ENCODE measurements at regions not wholly inside any gene's neighbourhood (a gene's known extent, or its start where the extent isn't known, plus 50 kb on each side); places are given as distances from the start of the nearest gene placed in this dataset.

DNA sequence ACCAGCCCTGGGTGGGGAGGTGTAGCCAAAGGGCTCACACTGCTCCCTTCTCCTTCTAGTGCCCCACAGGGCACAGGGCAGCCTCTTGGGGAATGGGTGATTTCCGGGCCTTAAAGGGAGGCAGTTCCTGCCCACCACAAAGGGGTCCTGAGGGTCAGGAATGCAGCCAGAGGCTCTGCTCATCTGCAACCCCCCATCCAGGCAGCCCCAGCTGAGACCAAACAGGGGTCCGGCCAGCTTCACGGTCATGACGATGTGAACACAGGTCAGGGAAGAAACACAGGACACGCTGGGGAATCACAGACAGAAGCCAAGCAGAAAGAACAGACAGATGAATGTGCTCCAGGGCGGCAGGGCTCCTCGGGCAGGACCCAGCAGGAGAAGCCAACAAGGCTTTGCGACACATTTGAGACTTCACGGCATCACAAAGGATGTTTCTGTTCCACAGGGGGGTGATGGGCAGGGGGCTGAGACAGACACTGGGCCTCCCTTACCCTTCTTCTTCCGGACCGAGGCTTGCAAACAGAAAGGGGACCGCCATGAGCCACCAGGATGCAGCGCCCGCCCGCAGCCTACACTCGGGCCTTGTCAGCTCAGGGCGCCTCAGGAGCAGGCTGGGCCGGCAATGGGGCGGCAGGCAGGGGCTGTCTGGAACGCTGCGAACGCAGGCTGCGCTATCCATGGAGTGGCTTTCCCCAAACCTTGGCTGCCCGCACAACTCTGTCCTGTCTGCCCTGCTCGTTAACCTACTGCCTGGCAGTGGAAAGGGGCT is 101.9 kb downstream of the CTTN start:
- Histone ChIP-seq H2AFZ (ENCODE audit: low read length) (no peak overlapping the region), H3K79me2 (ENCODE audit: insufficient read depth, low read length) (no peaks in the 10 kb centered on the region), H3K4ac (ENCODE audit: low read depth, low read length) (no peak overlapping the region), H3K14ac (ENCODE audit: insufficient read depth, low read length) (peak overlapping the region; percentile 11; the same call in 1 of the 2 replicates), H3K9me3 (ENCODE audit: control insufficient read depth, low read depth, low read length) (no peaks in the 10 kb centered on the region), H3K27me3 (ENCODE audit: insufficient read depth, low read length) (no peaks in the 10 kb centered on the region), H3K79me1 (ENCODE audit: insufficient read depth, low read depth, low read length, poor library complexity, severe bottlenecking) (no peaks in the 10 kb centered on the region), H4K91ac (ENCODE audit: insufficient read length, low read depth, low read length) (no peak overlapping the region), H2BK20ac (ENCODE audit: low read depth, low read length, poor library complexity, severe bottlenecking) (no peak overlapping the region), H2BK12ac (ENCODE audit: insufficient read length, low read depth, low read length) (no peak overlapping the region), H4K20me1 (ENCODE audit: control insufficient read depth, insufficient read depth, insufficient read length) (no peaks in the 10 kb centered on the region), H3K23ac (ENCODE audit: insufficient read length, low read depth, low read length) (no peak overlapping the region), H3K9ac (ENCODE audit: extremely low read depth, insufficient read length, low read length) (no peak overlapping the region), H4K8ac (replicated peaks; ENCODE audit: insufficient read length, low read depth, low read length) (no peak overlapping the region), H3K23me2 (ENCODE audit: insufficient read length, low read depth, low read length, poor library complexity, severe bottlenecking) (no peaks in the 10 kb centered on the region), H4K5ac (ENCODE audit: insufficient read length, low read depth, low read length) (no peak overlapping the region), H2AK5ac (ENCODE audit: insufficient read length, low read length) (no peak overlapping the region), H2BK120ac (ENCODE audit: low read depth, low read length, poor library complexity, severe bottlenecking) (no peak overlapping the region), H3K4me2 (ENCODE audit: insufficient read depth, insufficient read length, low read length) (no peak overlapping the region), H3K18ac (ENCODE audit: insufficient read length, low read depth, low read length) (peak overlapping the region; percentile 36), H3K4me1 (ENCODE audit: insufficient read depth, low read length) (no peaks in the 10 kb centered on the region), H3T11ph (ENCODE audit: low read length) (no peak overlapping the region), H2BK5ac (ENCODE audit: insufficient read length, low read length) (no peak overlapping the region), H3K56ac (ENCODE audit: insufficient read length, low read depth, low read length) (no peak overlapping the region), H3K27ac (ENCODE audit: insufficient read length, low read depth, low read length) (no peak overlapping the region), H2BK15ac (ENCODE audit: low read depth, low read length) (no peak overlapping the region)
- TF ChIP-seq, protein P1, sequence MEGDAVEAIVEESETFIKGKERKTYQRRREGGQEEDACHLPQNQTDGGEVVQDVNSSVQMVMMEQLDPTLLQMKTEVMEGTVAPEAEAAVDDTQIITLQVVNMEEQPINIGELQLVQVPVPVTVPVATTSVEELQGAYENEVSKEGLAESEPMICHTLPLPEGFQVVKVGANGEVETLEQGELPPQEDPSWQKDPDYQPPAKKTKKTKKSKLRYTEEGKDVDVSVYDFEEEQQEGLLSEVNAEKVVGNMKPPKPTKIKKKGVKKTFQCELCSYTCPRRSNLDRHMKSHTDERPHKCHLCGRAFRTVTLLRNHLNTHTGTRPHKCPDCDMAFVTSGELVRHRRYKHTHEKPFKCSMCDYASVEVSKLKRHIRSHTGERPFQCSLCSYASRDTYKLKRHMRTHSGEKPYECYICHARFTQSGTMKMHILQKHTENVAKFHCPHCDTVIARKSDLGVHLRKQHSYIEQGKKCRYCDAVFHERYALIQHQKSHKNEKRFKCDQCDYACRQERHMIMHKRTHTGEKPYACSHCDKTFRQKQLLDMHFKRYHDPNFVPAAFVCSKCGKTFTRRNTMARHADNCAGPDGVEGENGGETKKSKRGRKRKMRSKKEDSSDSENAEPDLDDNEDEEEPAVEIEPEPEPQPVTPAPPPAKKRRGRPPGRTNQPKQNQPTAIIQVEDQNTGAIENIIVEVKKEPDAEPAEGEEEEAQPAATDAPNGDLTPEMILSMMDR (conservative IDR thresholded peaks at IDR 0.05): no peak
- peaks cover 0 to 8% (median 0%) of the 10 kb centered on the region in 3 experiments; a peak in 4 of 7 replicates for H3K36me3 Mint-ChIP-seq (ENCODE audit: insufficient read depth in 1 of 3, low read depth in 3 of 3)
- DNase-seq: no peak
- peaks cover 15 to 35% of the 10 kb centered on the region in 2 experiments for H3K4me1 Mint-ChIP-seq
- H3K4me3 Mint-ChIP-seq: no peak overlapping the region
- H3K27me3 Mint-ChIP-seq (ENCODE audit: low read depth): no peaks in the 10 kb centered on the region
- H3K9me3 Mint-ChIP-seq: no peaks in the 10 kb centered on the region
- WGBS (ENCODE audit: extremely low coverage, insufficient read length, low lambda C conversion rate): no CpG with 5 or more reads among the region's 25 CpGs
- peak overlapping the region in 2 of 3 experiments; percentile 38 to 54; a peak in 2 of 7 replicates for H3K27ac Mint-ChIP-seq
